ENCODE measurements at regions not wholly inside any gene's neighbourhood (a gene's known extent, or its start where the extent isn't known, plus 50 kb on each side); places are given as distances from the start of the nearest gene placed in this dataset.

DNA sequence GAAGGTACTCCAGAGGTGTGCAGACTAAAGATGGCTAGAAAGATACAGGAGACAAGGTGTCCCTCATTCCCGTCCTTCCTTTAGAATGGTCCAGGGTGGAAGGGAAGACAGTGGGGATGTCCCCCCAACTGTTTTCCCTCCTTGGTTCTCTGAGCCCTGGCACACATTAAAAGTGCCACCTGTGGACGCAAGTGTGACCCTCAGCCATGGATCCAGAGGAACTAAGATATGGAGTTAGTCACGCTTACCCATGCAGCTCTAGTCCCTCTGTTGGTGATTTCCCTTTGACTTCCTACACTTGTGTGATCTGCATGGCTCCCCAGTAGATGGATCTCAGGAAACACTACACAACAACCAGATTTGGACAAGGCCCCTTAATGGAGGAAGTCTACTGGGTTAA lies 113.1 kb upstream of the SRD5A2 start:
- TF ChIP-seq, protein P1, sequence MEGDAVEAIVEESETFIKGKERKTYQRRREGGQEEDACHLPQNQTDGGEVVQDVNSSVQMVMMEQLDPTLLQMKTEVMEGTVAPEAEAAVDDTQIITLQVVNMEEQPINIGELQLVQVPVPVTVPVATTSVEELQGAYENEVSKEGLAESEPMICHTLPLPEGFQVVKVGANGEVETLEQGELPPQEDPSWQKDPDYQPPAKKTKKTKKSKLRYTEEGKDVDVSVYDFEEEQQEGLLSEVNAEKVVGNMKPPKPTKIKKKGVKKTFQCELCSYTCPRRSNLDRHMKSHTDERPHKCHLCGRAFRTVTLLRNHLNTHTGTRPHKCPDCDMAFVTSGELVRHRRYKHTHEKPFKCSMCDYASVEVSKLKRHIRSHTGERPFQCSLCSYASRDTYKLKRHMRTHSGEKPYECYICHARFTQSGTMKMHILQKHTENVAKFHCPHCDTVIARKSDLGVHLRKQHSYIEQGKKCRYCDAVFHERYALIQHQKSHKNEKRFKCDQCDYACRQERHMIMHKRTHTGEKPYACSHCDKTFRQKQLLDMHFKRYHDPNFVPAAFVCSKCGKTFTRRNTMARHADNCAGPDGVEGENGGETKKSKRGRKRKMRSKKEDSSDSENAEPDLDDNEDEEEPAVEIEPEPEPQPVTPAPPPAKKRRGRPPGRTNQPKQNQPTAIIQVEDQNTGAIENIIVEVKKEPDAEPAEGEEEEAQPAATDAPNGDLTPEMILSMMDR (conservative IDR thresholded peaks at IDR 0.05; ENCODE audit: low read depth, low read length): no peak
- TF ChIP-seq EZH2phosphoT487 (IDR thresholded peaks at IDR 0.05; ENCODE audit: borderline replicate concordance, low read length): no peak

All from PC-3 (cell line).